Mucosa of stomach (tissue), 1 donor: ENCODE measurements at regions not wholly inside any gene's neighbourhood (a gene's known extent, or its start where the extent isn't known, plus 50 kb on each side); places are given as distances from the start of the nearest gene placed in this dataset.

ENCODE experiments used
- H3K27me3 ChIP-seq: one replicate; pipeline ENCODE4 v1.7.0; 2013; ENCODE audit warnings: mild to moderate bottlenecking, low read length; ENCODE audit not compliant: control insufficient read depth, insufficient read depth
- H3K36me3 ChIP-seq: one replicate; pipeline ENCODE4 v1.7.0; 2013; ENCODE audit warnings: low read length; ENCODE audit not compliant: control insufficient read depth, insufficient read depth
- H3K4me1 ChIP-seq: one replicate; pipeline ENCODE4 v1.7.0; 2013; ENCODE audit warnings: mild to moderate bottlenecking, low read length; ENCODE audit not compliant: control insufficient read depth, insufficient read depth
- H3K4me3 ChIP-seq: one replicate; pipeline ENCODE4 v1.7.0; 2013; ENCODE audit warnings: low read length
- H3K9ac ChIP-seq: one replicate; pipeline ENCODE4 v1.7.0; 2013; ENCODE audit warnings: mild to moderate bottlenecking, low read length, moderate library complexity
- H3K9me3 ChIP-seq: one replicate; pipeline ENCODE4 v1.7.0; 2013; ENCODE audit warnings: mild to moderate bottlenecking, low read length, moderate library complexity; ENCODE audit not compliant: control insufficient read depth
- donor health status: Pancreatic carcinoma.

- H3K4me3 ChIP-seq, result no peak overlapping the region
- H3K27me3 ChIP-seq, result no peaks in the 10 kb centered on the region
- no peaks in the 10 kb centered on the region for H3K9me3 ChIP-seq
- H3K36me3 ChIP-seq, result no peaks in the 10 kb centered on the region
- no peak overlapping the region for H3K9ac ChIP-seq
- no peaks in the 10 kb centered on the region for H3K4me1 ChIP-seq
Measured at GRCh38 chr16:86087011-86087895, 188.3 kb downstream of the IRF8 start.

- H3K36me3 ChIP-seq, result no peaks in the 10 kb centered on the region
- no peak overlapping the region for H3K9ac ChIP-seq
- no peaks in the 10 kb centered on the region for H3K27me3 ChIP-seq
- H3K4me3 ChIP-seq, result no peak overlapping the region
- no peaks in the 10 kb centered on the region for H3K4me1 ChIP-seq
- H3K9me3 ChIP-seq, result no peaks in the 10 kb centered on the region
Measured at GRCh38 chr16:86087896-86088230, 188.9 kb downstream of the IRF8 start.

GRCh38 chr16:86088287-86088686 is 189.3 kb downstream of the IRF8 start:
- no peaks in the 10 kb centered on the region for H3K9me3 ChIP-seq
- H3K4me1 ChIP-seq, result no peaks in the 10 kb centered on the region
- no peak overlapping the region for H3K9ac ChIP-seq
- no peaks in the 10 kb centered on the region for H3K36me3 ChIP-seq
- no peak overlapping the region for H3K4me3 ChIP-seq
- no peaks in the 10 kb centered on the region for H3K27me3 ChIP-seq

GRCh38 chr16:86088816-86089215 is 189.9 kb downstream of the IRF8 start:
- Histone ChIP-seq H3K4me3 (no peak overlapping the region), H3K9me3 (no peaks in the 10 kb centered on the region), H3K9ac (no peak overlapping the region), H3K36me3 (no peaks in the 10 kb centered on the region), H3K27me3 (no peaks in the 10 kb centered on the region), H3K4me1 (no peaks in the 10 kb centered on the region)

- H3K4me1 ChIP-seq, result no peaks in the 10 kb centered on the region
- no peaks in the 10 kb centered on the region for H3K9me3 ChIP-seq
- H3K36me3 ChIP-seq, result no peaks in the 10 kb centered on the region
- H3K9ac ChIP-seq, result no peak overlapping the region
- H3K27me3 ChIP-seq, result no peaks in the 10 kb centered on the region
- no peak overlapping the region for H3K4me3 ChIP-seq
Measured at GRCh38 chr16:86089334-86089900, 190.5 kb downstream of the IRF8 start.

- H3K4me1 ChIP-seq, result no peaks in the 10 kb centered on the region
- no peaks in the 10 kb centered on the region for H3K36me3 ChIP-seq
- H3K9me3 ChIP-seq, result no peaks in the 10 kb centered on the region
- no peaks in the 10 kb centered on the region for H3K27me3 ChIP-seq
- no peak overlapping the region for H3K9ac ChIP-seq
- no peak overlapping the region for H3K4me3 ChIP-seq
Measured at GRCh38 chr16:86089991-86090390, 191.0 kb downstream of the IRF8 start.

- Histone ChIP-seq H3K36me3 (no peaks in the 10 kb centered on the region), H3K4me1 (no peaks in the 10 kb centered on the region), H3K9me3 (no peaks in the 10 kb centered on the region), H3K4me3 (no peak overlapping the region), H3K27me3 (no peaks in the 10 kb centered on the region), H3K9ac (no peak overlapping the region)
Measured at GRCh38 chr16:86090461-86091170, 191.7 kb downstream of the IRF8 start.

- no peaks in the 10 kb centered on the region for H3K36me3 ChIP-seq
- H3K4me1 ChIP-seq, result no peaks in the 10 kb centered on the region
- H3K27me3 ChIP-seq, result no peaks in the 10 kb centered on the region
- no peak overlapping the region for H3K9ac ChIP-seq
- no peaks in the 10 kb centered on the region for H3K9me3 ChIP-seq
- H3K4me3 ChIP-seq, result no peak overlapping the region
Measured at GRCh38 chr16:86091976-86092375, 193.0 kb downstream of the IRF8 start.

GRCh38 chr16:86092586-86093480 is 193.9 kb downstream of the IRF8 start:
- Histone ChIP-seq H3K9me3 (no peaks in the 10 kb centered on the region), H3K36me3 (no peaks in the 10 kb centered on the region), H3K9ac (no peak overlapping the region), H3K4me1 (no peaks in the 10 kb centered on the region), H3K4me3 (no peak overlapping the region), H3K27me3 (no peaks in the 10 kb centered on the region)

GRCh38 chr16:86093801-86094750 is 195.1 kb downstream of the IRF8 start:
- Histone ChIP-seq H3K9me3 (no peaks in the 10 kb centered on the region), H3K9ac (no peak overlapping the region), H3K4me3 (no peak overlapping the region), H3K27me3 (no peaks in the 10 kb centered on the region), H3K36me3 (no peaks in the 10 kb centered on the region), H3K4me1 (no peaks in the 10 kb centered on the region)
